NCI-H774 (cell line): ENCODE measurements at regions not wholly inside any gene's neighbourhood (a gene's known extent, or its start where the extent isn't known, plus 50 kb on each side); places are given as distances from the start of the nearest gene placed in this dataset.
"Not testable (repeated sequence)": the region's sequence is repeated elsewhere in the genome, so short reads cannot be mapped to it uniquely, and the experiment has no call there.

Experiments
- DNase-seq: peaks from one replicate; lab custom pipeline; 2025; lab: John Stamatoyannopoulos, UW

DNA sequence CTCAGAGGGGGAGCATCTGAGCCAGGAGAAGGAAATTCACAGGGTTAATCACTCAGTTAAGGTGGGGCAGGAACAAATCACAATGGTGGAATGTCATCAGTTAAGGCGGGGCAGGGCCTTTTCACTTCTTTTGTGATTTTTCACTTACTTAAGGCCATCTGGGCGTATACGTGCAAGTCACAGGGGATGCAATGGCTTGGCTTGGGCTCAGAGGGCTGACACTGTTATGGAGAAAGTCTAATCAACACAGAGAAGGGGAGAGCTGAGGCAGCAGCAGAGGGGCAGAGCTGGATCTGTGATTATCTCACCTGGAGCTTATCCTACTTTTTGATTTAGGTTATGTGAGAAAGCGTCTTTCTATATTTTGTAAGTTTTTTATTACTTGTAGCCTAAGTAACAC lies 350.1 kb downstream of the NSUN3 start:
- not testable (repeated sequence) for DNase-seq

- DNase-seq, result no peak
These were observed 350.7 kb downstream of the NSUN3 start for GRCh38 chr3:94413336-94414108.

DNA sequence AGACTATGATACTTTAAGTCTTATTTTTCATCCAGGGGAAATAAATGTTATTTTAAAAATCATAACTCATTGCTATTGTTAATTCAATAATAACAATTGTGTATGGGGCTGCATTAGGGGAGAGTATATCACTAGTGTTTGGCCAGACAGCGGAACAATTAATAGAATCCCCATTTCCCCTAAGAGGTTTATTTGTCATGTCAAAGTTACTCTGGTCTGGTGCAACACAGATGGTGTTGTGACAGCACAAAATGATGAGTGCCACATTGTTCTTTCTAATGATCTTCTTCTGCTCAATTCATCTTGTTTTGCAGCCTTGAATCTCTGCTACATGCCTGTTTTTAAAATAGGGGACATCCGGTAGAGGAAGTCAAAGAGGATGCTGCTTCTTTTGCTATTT lies 351.6 kb downstream of the NSUN3 start:
- DNase-seq, result no peak

DNA sequence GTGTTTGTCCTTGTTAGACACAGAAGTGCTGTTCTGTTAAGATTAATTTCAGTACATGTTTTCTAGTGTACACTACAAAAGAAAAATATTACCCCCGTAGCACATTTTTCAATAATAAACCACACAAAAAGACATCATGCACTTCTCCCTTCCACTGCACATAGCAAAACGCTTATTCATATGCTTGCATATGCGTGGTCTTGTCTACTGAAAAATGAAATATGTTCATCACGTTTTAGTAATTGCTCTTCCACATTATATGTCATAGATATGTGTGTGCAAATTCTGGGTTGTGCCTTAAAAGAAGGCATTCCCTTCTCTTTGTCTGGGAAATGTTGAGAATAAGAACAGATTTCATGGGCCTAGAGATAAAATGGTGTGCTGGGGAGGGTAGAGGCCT lies 353.9 kb downstream of the NSUN3 start:
- no peak for DNase-seq

- DNase-seq, result no peak
These were observed 355.1 kb downstream of the NSUN3 start for GRCh38 chr3:94417963-94418455.

GRCh38 chr3:94420931-94421330 lies 358.1 kb downstream of the NSUN3 start:
- DNase-seq, result no peak

- no peak for DNase-seq
These were observed 360.7 kb downstream of the NSUN3 start for GRCh38 chr3:94423578-94423977.

- DNase-seq, result no peak
These were observed 366.7 kb downstream of the NSUN3 start for GRCh38 chr3:94429517-94429916.

DNA sequence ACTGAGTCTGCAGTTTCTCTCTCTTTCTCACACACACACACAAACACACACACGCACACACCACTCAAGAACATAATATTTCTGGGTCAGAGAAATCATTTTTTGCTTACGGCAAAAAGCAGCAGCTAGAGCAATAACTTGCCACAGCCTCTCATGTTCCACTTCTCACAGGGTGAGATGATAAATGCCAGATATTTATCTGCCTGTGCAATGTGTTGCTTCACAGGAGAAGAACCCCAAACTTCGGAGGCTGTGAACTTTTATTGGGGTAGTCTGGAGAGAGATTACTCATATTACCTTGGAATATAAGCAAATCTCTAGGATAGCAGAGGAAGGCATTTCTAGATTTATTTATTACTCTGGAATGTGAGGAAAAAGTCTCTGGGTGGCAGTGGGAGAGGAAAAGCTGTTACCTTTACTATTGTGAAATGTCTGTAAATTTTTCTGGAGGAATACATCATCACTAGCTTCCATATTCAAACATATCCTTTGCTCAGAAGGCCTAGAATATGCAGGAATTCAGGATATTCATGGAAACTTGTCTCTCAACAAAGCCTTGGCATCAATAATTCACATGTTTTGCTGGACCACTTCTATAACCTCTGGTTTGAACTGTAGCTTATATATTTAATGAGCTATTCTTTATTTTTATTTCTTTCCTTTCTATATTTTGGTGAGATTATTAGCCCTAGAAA lies 369.2 kb downstream of the NSUN3 start:
- DNase-seq, result no peak

DNA sequence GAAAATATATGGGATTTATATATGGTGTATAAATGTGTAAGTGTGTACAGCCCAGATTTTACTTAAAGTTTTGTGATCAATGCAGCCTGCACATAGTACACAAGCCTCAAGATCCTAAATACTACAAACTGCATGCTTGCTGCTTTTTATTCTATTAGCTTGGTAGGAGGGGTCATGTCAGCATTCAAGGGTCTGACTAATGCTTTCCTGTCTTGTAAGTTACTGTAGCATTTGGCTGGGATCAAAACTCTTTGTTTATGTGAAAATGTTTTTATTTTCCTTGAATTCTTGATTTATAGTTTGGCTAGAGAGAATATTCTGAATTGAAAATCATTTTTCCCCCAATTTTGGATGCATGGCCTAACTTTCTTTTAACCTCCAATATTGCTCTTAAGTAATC lies 370.9 kb downstream of the NSUN3 start:
- no peak for DNase-seq

GRCh38 chr3:94440767-94441493 lies 378.1 kb downstream of the NSUN3 start:
- no peak for DNase-seq

DNA sequence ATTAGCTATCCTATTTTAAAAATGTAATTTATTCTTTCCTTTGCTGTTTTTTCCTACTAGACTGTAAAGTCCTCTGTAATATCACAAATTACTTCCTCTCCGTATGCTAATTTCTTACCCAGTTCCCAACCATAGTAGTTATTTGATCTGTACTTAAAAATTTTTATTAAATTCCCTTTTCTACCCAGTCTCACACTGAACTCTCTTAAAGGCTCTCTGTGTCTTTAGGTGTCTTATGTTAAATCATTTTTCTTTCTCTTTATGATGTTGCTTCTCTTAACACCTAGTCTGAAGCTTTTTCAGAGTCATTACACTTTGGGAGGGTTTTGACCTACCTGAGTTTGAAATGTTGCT lies 378.6 kb downstream of the NSUN3 start:
- DNase-seq, result no peak

- no peak for DNase-seq
These were observed 391.0 kb downstream of the NSUN3 start for GRCh38 chr3:94453864-94454263.

- no peak for DNase-seq
These were observed 396.3 kb downstream of the NSUN3 start for GRCh38 chr3:94459167-94459566.

- no peak for DNase-seq
These were observed 398.1 kb downstream of the NSUN3 start for GRCh38 chr3:94460931-94461330.

DNA sequence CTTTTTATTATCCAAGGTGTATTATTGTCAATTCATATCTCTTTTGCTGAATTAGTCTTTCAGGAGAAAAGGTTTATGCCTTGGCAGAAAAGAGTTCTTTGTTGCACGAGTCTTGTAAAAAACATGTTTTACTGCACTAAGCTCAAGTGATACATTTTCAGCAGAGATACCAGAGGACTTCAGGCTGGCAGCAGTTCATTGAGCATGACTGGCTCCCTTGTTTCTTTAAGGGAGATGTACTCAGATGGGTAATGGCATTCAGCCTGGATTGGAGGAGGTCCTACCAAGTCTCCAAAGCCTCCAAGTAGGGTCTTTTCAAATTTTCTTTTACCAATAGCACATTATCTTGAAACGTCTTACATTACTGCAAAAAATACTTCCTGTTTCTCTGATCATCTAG lies 400.1 kb downstream of the NSUN3 start:
- DNase-seq, result no peak

GRCh38 chr3:94472511-94472910 lies 409.6 kb downstream of the NSUN3 start:
- DNase-seq, result no peak

GRCh38 chr3:94481226-94481898 lies 418.5 kb downstream of the NSUN3 start:
- no peak for DNase-seq

- no peak for DNase-seq
These were observed 419.8 kb downstream of the NSUN3 start for GRCh38 chr3:94482686-94483085.

- DNase-seq, result no peak
These were observed 420.5 kb downstream of the NSUN3 start for GRCh38 chr3:94483403-94483802.

DNA sequence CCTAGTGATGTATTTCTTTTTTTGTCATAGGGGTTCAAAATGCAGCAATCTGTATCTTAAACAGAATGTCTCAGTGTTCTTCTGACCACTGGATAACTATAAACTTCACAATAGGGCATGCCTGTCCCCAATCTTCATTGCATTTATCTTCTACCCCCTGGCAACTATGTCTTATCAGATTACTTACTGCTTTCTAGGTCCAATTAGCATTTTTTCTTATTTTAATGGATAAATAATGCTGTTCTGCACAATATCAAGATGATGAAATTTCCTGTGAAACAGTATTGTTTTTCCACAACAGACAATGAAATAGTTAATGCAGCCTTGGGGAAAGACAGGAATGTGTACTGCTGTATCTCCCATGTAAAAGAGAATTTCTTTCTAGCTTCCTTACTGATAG lies 432.1 kb downstream of the NSUN3 start:
- DNase-seq, result no peak

- no peak for DNase-seq
These were observed 437.3 kb downstream of the NSUN3 start for GRCh38 chr3:94500146-94500545.
